Loucy (cell line): ENCODE measurements at regions not wholly inside any gene's neighbourhood (a gene's known extent, or its start where the extent isn't known, plus 50 kb on each side); places are given as distances from the start of the nearest gene placed in this dataset.

Experiments
- EZH2phosphoT487 ChIP-seq: fragments of 200-600 bp; IDR thresholded peaks from 2 replicates; pipeline ENCODE4 v1.6.1; 2018; ENCODE audit warnings: antibody characterized with exemption, mild to moderate bottlenecking, moderate library complexity, borderline replicate concordance
- TF ChIP-seq, protein P1 (sequence below): fragments of 200-600 bp; sonication (generic); conservative IDR thresholded peaks from 2 replicates; pipeline ENCODE4 v1.5.1; 2014; ENCODE audit warnings: mild to moderate bottlenecking, antibody characterized with exemption, low read length

DNA sequence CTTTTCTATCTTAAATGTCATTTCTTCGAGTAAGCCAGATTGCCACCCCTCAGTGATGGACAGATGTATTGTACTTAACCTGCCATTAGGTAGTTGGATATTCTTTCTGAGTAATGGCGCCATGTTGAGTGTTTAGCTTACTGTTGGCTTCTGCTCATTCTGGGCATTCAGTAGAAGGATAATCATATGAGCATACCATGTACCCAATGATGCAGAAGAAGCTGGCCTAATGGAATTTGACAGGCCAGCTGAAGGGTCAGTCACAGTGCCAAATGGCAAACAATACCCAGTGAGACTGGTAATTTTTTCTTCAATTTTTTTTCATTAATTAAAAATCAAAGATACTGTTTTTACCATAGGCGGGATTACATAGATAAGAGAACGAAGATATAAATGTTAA is 1010.8 kb upstream of the EYS start:
- TF ChIP-seq, protein P1, sequence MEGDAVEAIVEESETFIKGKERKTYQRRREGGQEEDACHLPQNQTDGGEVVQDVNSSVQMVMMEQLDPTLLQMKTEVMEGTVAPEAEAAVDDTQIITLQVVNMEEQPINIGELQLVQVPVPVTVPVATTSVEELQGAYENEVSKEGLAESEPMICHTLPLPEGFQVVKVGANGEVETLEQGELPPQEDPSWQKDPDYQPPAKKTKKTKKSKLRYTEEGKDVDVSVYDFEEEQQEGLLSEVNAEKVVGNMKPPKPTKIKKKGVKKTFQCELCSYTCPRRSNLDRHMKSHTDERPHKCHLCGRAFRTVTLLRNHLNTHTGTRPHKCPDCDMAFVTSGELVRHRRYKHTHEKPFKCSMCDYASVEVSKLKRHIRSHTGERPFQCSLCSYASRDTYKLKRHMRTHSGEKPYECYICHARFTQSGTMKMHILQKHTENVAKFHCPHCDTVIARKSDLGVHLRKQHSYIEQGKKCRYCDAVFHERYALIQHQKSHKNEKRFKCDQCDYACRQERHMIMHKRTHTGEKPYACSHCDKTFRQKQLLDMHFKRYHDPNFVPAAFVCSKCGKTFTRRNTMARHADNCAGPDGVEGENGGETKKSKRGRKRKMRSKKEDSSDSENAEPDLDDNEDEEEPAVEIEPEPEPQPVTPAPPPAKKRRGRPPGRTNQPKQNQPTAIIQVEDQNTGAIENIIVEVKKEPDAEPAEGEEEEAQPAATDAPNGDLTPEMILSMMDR: no peak
- no peak for TF ChIP-seq EZH2phosphoT487
